RWPE2 (cell line): ENCODE measurements at regions not wholly inside any gene's neighbourhood (a gene's known extent, or its start where the extent isn't known, plus 50 kb on each side); places are given as distances from the start of the nearest gene placed in this dataset.

Experiments used
- ATAC-seq: fragments of 200-7000 bp; cut with Tn5 transposase; 3 replicates; pipeline ENCODE4 v1.9.1; 2021; ENCODE audit warnings: low read depth
- DNase-seq: peaks from one replicate; pipeline ENCODE4 v3.0.0-alpha.2; 2020; ENCODE audit warnings: low spot score
- H3K27ac ChIP-seq: fragments of 450-650 bp; 2 replicates; pipeline ENCODE4 v1.5.1; 2017; ENCODE audit warnings: mild to moderate bottlenecking; ENCODE audit not compliant: poor library complexity, severe bottlenecking
- H3K27me3 ChIP-seq: fragments of 250-450 bp; sonication (Bioruptor Pico); 2 replicates; pipeline ENCODE4 v1.5.1; 2021; ENCODE audit warnings: mild to moderate bottlenecking, moderate library complexity; ENCODE audit not compliant: insufficient read depth, poor library complexity, severe bottlenecking
- H3K36me3 ChIP-seq: fragments of 250-450 bp; sonication (Bioruptor Pico); 2 replicates; pipeline ENCODE4 v1.5.1; 2020; ENCODE audit warnings: low read depth, mild to moderate bottlenecking, moderate library complexity
- H3K4me1 ChIP-seq: fragments of 250-450 bp; sonication (Bioruptor Pico); 2 replicates; pipeline ENCODE4 v1.5.1; 2021; ENCODE audit warnings: mild to moderate bottlenecking, moderate library complexity; ENCODE audit not compliant: insufficient read depth, poor library complexity, severe bottlenecking
- H3K4me3 ChIP-seq: fragments of 250-450 bp; sonication (Bioruptor Pico); 2 replicates; pipeline ENCODE4 v1.5.1; 2021; ENCODE audit warnings: mild to moderate bottlenecking, moderate library complexity; ENCODE audit not compliant: severe bottlenecking
- H3K9me3 ChIP-seq: fragments of 250-450 bp; sonication (Bioruptor Pico); 2 replicates; pipeline ENCODE4 v1.5.1; 2021; ENCODE audit warnings: mild to moderate bottlenecking, moderate library complexity; ENCODE audit not compliant: severe bottlenecking
- CTCF ChIP-seq: fragments of 450-650 bp; IDR thresholded peaks from one replicate; pipeline ENCODE4 v1.5.1; 2017; ENCODE audit warnings: mild to moderate bottlenecking, moderate library complexity; ENCODE audit not compliant: poor library complexity, severe bottlenecking

GRCh38 chr1:213423605-213424004, 372.6 kb downstream of the RPS6KC1 start:
- Histone ChIP-seq H3K4me1 (no peaks in the 10 kb centered on the region), H3K27ac (no peak overlapping the region), H3K9me3 (no peaks in the 10 kb centered on the region), H3K27me3 (peaks cover 3% of the 10 kb centered on the region), H3K4me3 (no peak overlapping the region), H3K36me3 (no peaks in the 10 kb centered on the region)
- DNase-seq (no peak), ATAC-seq (no peak)
- no peak for TF ChIP-seq CTCF

- TF ChIP-seq CTCF: no peak
- Histone ChIP-seq H3K9me3 (no peaks in the 10 kb centered on the region), H3K27ac (no peak overlapping the region), H3K4me3 (no peak overlapping the region), H3K4me1 (no peaks in the 10 kb centered on the region), H3K36me3 (no peaks in the 10 kb centered on the region), H3K27me3 (peaks cover 3% of the 10 kb centered on the region)
- ATAC-seq: no peak
- no peak for DNase-seq
These were observed 374.5 kb downstream of the RPS6KC1 start for GRCh38 chr1:213425376-213426030.

- Histone ChIP-seq H3K4me3 (no peak overlapping the region), H3K4me1 (no peaks in the 10 kb centered on the region), H3K9me3 (no peaks in the 10 kb centered on the region), H3K27ac (no peak overlapping the region), H3K36me3 (no peaks in the 10 kb centered on the region), H3K27me3 (no peaks in the 10 kb centered on the region)
- DNase-seq (no peak), ATAC-seq (no peak)
- no peak for TF ChIP-seq CTCF
These were observed 378.6 kb downstream of the RPS6KC1 start for GRCh38 chr1:213429642-213430041.

GRCh38 chr1:213435715-213436114, 384.7 kb downstream of the RPS6KC1 start:
- H3K4me3 ChIP-seq: no peak overlapping the region
- H3K36me3 ChIP-seq: no peaks in the 10 kb centered on the region
- no peaks in the 10 kb centered on the region for H3K4me1 ChIP-seq
- H3K27me3 ChIP-seq: no peaks in the 10 kb centered on the region
- H3K9me3 ChIP-seq: no peaks in the 10 kb centered on the region
- ATAC-seq: no peak
- no peak overlapping the region for H3K27ac ChIP-seq
- TF ChIP-seq CTCF: no peak
- DNase-seq: no peak

- no peak for DNase-seq
- Histone ChIP-seq H3K4me1 (no peaks in the 10 kb centered on the region), H3K36me3 (no peaks in the 10 kb centered on the region), H3K27me3 (no peaks in the 10 kb centered on the region), H3K4me3 (no peak overlapping the region), H3K27ac (no peak overlapping the region), H3K9me3 (no peaks in the 10 kb centered on the region)
- no peak for TF ChIP-seq CTCF
- no peak for ATAC-seq
These were observed 387.3 kb downstream of the RPS6KC1 start for GRCh38 chr1:213438339-213438738.
